ENCODE measurements at regions not wholly inside any gene's neighbourhood (a gene's known extent, or its start where the extent isn't known, plus 50 kb on each side); places are given as distances from the start of the nearest gene placed in this dataset.

DNA sequence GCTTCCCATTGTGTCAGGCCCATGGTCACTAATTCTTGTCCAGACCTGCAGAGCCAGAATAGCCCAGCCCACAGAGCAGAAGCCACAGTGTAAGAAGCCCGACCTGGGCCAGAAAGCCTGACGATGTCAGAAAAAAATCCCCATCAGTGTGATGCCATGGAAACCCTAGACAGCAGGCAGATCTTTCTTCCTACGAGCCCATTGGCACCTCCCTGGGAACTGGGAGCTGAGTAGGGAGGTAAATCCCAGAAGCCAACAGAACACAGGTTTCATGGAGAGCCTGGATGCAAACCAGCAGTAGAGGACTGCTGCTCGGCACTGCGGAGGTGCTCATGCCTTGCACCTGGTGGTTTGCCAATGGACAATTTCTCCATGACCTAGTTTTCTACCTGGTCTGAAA lies 82.2 kb upstream of the SLC22A16 start:
- TF ChIP-seq, protein P1, sequence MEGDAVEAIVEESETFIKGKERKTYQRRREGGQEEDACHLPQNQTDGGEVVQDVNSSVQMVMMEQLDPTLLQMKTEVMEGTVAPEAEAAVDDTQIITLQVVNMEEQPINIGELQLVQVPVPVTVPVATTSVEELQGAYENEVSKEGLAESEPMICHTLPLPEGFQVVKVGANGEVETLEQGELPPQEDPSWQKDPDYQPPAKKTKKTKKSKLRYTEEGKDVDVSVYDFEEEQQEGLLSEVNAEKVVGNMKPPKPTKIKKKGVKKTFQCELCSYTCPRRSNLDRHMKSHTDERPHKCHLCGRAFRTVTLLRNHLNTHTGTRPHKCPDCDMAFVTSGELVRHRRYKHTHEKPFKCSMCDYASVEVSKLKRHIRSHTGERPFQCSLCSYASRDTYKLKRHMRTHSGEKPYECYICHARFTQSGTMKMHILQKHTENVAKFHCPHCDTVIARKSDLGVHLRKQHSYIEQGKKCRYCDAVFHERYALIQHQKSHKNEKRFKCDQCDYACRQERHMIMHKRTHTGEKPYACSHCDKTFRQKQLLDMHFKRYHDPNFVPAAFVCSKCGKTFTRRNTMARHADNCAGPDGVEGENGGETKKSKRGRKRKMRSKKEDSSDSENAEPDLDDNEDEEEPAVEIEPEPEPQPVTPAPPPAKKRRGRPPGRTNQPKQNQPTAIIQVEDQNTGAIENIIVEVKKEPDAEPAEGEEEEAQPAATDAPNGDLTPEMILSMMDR (IDR thresholded peaks at IDR 0.05; ENCODE audit: insufficient read depth, low read depth, low read length, missing control alignments), result no peak
- no peak overlapping the region for H3K4me3 ChIP-seq (ENCODE audit: low read depth, low read length)
- no peak for DNase-seq (ENCODE audit: low read depth)

DNA sequence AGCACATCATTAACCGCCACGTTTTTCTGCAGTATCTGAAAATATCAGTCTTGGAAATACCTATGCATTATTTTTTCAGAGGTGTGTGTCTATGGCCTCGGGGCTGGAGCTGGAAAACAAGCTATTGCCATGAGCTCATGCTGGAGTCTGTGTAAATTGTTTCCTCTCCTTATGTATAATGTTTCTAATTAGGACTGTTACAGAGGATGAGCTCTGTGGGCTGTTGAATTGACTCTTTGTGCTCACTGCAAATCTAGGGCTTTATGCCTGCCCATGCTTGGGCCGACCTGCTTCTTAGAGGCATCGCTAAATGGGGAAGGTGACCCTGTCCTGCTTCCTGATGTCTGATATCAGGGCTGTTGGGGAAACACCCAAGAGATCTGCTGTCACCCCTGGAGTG lies 80.8 kb upstream of the SLC22A16 start:
- TF ChIP-seq, protein P1 (IDR thresholded peaks at IDR 0.05; ENCODE audit: insufficient read depth, low read depth, low read length, missing control alignments), result no peak
- no peak for DNase-seq (ENCODE audit: low read depth)
- no peak overlapping the region for H3K4me3 ChIP-seq (ENCODE audit: low read depth, low read length)

DNA sequence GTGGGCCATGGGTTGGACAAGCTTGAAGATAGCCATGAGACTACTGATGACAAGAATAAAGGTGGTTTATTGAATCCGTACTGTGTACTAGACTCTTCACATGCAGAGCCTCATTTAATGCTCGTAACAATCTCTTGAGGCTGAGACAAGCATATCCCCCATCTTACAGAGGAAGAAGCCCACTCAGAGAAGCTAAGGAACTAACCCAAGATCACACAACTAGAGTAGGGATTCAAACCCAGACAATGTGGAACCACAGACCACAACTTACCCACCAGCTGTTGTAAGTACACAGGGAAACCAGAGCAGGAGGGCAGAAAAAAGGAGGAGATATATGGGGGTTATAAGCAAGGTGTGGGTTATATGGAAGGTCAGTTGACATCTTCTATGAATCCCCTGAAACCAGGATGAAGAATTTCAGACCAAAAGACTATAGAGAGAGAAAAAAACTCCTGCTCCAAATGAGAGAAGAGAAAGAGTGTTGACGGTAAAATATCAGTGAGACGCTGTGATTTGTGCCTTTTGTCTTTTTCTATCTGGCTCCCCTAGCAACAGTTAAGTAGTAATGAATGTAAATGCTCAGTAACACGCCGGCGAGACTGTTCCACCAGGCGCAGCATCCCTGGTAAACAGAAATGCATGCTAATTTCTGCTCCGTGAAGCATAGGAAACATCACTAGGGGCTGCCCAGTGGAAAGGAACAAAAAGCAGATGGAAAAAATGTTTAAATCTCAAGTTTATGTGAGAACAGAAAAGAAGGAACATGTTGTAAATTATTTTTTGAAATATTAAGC lies 80.1 kb upstream of the SLC22A16 start:
- TF ChIP-seq, protein P1 (IDR thresholded peaks at IDR 0.05; ENCODE audit: insufficient read depth, low read depth, low read length, missing control alignments), result no peak
- no peak for DNase-seq (ENCODE audit: low read depth)
- no peak overlapping the region for H3K4me3 ChIP-seq (ENCODE audit: low read depth, low read length)

DNA sequence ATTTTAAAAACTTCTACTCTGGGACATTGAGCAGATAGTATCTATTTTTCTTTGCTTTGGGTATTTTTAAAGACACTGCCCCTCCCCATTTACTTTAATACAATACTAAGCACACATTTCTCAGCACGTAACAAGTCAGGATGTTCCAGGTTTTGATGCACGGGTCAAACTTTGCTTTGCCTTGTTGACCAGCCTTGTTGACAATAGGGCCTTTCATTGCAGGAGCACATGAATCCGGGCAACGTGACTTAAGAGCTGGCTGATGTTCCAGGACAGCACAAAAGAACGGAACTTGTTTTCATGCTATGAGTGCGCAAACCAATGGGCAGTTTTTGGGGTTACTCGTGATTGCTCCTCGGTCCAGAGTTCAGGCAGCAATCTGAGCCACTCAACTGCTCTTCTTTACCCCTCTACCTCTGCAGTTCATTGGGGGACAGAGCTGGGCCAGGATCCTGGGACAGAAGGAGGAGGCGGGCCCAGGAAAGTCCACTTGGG lies 78.6 kb upstream of the SLC22A16 start:
- H3K4me3 ChIP-seq (ENCODE audit: low read depth, low read length), result no peak overlapping the region
- no peak for DNase-seq (ENCODE audit: low read depth)
- TF ChIP-seq, protein P1 (IDR thresholded peaks at IDR 0.05; ENCODE audit: insufficient read depth, low read depth, low read length, missing control alignments), result no peak

DNA sequence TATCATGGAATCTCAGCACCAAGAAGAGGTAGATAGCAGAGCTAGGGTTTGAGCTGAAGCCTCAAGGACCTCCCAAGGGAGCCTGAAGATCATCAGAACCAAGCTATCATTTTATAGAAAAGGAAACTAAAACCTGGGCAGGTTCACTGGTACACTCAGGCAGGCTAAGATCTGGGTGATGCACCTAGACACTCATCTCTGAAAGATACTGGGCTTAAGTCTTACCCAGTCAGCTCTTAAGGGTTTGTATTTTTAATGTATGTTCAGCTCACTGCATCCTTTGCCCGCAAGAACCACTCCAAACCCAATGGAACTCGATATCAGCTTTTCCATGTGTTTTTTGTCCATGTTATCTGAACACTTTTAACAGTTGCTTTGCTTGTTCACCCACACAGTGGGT lies 78.0 kb upstream of the SLC22A16 start:
- TF ChIP-seq, protein P1 (IDR thresholded peaks at IDR 0.05; ENCODE audit: insufficient read depth, low read depth, low read length, missing control alignments), result no peak
- no peak for DNase-seq (ENCODE audit: low read depth)
- no peak overlapping the region for H3K4me3 ChIP-seq (ENCODE audit: low read depth, low read length)

DNA sequence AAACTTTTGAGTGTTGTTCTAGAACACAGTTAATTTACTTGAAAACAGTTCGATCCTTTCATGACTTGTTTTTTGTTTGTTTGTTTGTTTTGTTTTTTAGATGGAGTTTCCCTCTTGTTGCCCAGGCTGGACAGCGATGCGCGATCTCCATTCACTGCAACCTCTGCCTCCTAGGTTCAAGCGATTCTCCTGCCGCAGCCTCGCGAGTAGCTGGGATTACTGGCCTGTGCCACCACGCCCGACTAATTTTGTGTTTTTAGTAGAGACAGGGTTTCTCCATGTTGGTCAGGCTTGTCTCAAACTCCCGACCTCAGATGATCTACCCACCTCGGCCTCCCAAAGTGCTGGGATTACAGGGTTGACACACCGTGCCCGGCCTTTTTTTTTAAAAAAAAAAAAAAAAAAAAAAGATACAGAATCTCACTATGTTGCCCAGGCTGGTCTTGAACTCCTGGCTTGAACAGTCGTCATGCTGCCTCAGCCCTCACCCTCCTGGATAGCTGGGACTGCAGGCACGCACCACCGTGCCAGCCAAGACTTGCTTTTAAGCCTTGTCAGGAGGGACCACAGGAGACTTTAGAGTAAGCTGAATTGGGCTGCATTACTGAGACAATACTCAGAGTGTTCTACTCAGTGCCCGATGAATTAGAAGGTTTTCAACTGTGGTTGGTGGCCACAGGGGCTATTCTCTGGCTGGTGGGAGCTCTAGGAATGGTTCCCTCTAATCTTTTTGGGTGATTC lies 76.7 kb upstream of the SLC22A16 start:
- TF ChIP-seq, protein P1 (IDR thresholded peaks at IDR 0.05; ENCODE audit: insufficient read depth, low read depth, low read length, missing control alignments), result no peak
- no peak for DNase-seq (ENCODE audit: low read depth)
- H3K4me3 ChIP-seq (ENCODE audit: low read depth, low read length), result no peak overlapping the region

Data from GM12865 (cell line).